Mucosa of descending colon (tissue), 3 donors: ENCODE measurements at regions not wholly inside any gene's neighbourhood (a gene's known extent, or its start where the extent isn't known, plus 50 kb on each side); places are given as distances from the start of the nearest gene placed in this dataset.

ENCODE experiments used
- ATAC-seq: fragments of 200-7000 bp; cut with Tn5 transposase; one replicate; pipeline ENCODE4 v1.9.1; 2020; ENCODE audit warnings: mild to moderate bottlenecking, moderate library complexity
- DNase-seq, 3 donors: peaks; one replicate each; pipeline ENCODE4 v3.0.0-alpha.2; 2020
- H3K36me3 ChIP-seq: fragments of 200-600 bp; one replicate; pipeline ENCODE4 v1.8.0; 2021; ENCODE audit warnings: low read depth, mild to moderate bottlenecking
- H3K4me1 ChIP-seq: fragments of 200-600 bp; one replicate; pipeline ENCODE4 v1.8.0; 2021; ENCODE audit warnings: low read depth, mild to moderate bottlenecking
- H3K4me3 ChIP-seq: fragments of 200-600 bp; one replicate; pipeline ENCODE4 v1.8.0; 2021; ENCODE audit warnings: mild to moderate bottlenecking
- H3K9me3 ChIP-seq: fragments of 200-600 bp; one replicate; pipeline ENCODE4 v1.8.0; 2021; ENCODE audit warnings: mild to moderate bottlenecking
- intact Hi-C, 2 donors: fragments of 100-400 bp; cut with DNase I in 1 of 2; cut with micrococcal nuclease in 1 of 2; formaldehyde crosslinking; loops; one replicate each; pipeline versions ENCODE4 v1.11.0 to v1.11.1; 2022; cut with DNase I, micrococcal nuclease
- TF ChIP-seq, protein P1 (sequence below): fragments of 200-600 bp; IDR thresholded peaks from one replicate; pipeline ENCODE4 v1.8.0; 2022; ENCODE audit warnings: antibody characterized with exemption, mild to moderate bottlenecking
- donor health status: DM: no; HTN: no; CAD: no; lungs with moderate emphysema.
- donor health status: DM: no; HTN: no; CAD: no.
- donor health status: DM: no; HTN: yes; CAD: no.

DNA sequence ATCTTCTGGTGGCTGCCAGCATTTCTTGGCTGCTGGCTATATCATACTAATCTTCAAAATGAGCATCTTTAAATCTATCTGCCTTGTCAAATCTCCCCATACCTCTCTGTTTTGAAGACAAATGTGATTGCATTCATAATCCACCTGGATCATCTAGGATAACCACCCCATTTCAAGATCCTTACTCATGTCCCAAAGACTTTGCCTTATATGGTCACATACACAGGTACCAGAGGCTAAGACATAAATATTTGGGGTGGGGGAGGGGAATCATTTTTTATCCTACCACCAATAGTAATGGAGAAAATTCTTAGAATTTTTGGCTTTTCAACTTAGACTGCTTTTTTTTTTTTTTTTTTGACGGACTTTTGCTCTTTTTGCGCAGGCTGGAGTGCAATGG is 970.8 kb downstream of the PLOD2 start:
- TF ChIP-seq, protein P1, sequence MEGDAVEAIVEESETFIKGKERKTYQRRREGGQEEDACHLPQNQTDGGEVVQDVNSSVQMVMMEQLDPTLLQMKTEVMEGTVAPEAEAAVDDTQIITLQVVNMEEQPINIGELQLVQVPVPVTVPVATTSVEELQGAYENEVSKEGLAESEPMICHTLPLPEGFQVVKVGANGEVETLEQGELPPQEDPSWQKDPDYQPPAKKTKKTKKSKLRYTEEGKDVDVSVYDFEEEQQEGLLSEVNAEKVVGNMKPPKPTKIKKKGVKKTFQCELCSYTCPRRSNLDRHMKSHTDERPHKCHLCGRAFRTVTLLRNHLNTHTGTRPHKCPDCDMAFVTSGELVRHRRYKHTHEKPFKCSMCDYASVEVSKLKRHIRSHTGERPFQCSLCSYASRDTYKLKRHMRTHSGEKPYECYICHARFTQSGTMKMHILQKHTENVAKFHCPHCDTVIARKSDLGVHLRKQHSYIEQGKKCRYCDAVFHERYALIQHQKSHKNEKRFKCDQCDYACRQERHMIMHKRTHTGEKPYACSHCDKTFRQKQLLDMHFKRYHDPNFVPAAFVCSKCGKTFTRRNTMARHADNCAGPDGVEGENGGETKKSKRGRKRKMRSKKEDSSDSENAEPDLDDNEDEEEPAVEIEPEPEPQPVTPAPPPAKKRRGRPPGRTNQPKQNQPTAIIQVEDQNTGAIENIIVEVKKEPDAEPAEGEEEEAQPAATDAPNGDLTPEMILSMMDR: no peak
- intact Hi-C loops: no loop called here

DNA sequence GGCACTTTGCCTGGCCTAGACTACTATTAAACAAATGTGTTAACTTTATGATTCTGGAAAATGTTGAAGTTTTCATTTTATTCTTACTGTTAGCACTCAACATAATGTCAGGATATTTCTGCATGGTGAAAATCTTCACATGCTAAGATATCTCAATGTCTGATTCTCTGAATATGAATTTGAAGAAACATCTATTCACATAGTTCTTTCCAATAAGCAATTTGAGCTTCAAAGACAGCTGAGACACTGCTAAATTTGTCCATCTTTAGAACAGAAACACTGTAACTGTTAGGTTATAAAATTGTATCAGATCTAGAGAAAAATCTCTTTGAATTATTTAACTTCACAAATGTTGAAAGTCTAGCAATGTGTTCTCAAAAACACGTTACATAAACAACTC is 970.2 kb downstream of the PLOD2 start:
- no peak for ATAC-seq

More for the DNA sequence above, 970.8 kb downstream of the PLOD2 start:
- no peak overlapping the region for H3K4me3 ChIP-seq
- H3K4me1 ChIP-seq: no peaks in the 10 kb centered on the region
- no peaks in the 10 kb centered on the region for H3K36me3 ChIP-seq
- ATAC-seq (no peak), DNase-seq (no peak)
- no peaks in the 10 kb centered on the region for H3K9me3 ChIP-seq

DNA sequence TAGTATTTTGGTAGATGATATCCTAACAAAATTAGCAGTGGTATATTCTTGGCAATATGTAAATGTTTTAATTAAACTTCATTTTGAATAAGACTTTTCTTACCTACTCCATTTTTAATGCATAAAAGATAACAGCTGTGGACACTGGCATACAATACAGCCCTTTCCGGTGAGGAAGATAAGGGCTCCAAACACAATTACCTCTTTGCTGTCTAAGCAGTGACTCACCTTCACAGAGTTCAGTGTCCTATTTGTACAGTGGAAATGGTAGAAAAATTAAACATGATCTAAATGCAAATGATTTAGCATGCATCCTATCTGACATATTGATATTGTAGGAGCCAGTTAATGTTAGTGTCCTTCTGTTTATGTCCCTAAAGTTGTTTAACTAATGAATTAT is 969.4 kb downstream of the PLOD2 start:
- TF ChIP-seq, protein P1: no peak
- no peak overlapping the region for H3K4me3 ChIP-seq
- H3K4me1 ChIP-seq: no peaks in the 10 kb centered on the region
- intact Hi-C loops: no loop called here
- ATAC-seq: no peak
- H3K9me3 ChIP-seq: peaks cover 2% of the 10 kb centered on the region
- DNase-seq: no peak
- H3K36me3 ChIP-seq: no peaks in the 10 kb centered on the region

More for the DNA sequence above, 970.2 kb downstream of the PLOD2 start:
- intact Hi-C loops: no loop called here
- no peak overlapping the region for H3K4me3 ChIP-seq
- DNase-seq: no peak
- H3K9me3 ChIP-seq: peaks cover 1% of the 10 kb centered on the region
- TF ChIP-seq, protein P1: no peak
- H3K4me1 ChIP-seq: no peaks in the 10 kb centered on the region
- no peaks in the 10 kb centered on the region for H3K36me3 ChIP-seq

DNA sequence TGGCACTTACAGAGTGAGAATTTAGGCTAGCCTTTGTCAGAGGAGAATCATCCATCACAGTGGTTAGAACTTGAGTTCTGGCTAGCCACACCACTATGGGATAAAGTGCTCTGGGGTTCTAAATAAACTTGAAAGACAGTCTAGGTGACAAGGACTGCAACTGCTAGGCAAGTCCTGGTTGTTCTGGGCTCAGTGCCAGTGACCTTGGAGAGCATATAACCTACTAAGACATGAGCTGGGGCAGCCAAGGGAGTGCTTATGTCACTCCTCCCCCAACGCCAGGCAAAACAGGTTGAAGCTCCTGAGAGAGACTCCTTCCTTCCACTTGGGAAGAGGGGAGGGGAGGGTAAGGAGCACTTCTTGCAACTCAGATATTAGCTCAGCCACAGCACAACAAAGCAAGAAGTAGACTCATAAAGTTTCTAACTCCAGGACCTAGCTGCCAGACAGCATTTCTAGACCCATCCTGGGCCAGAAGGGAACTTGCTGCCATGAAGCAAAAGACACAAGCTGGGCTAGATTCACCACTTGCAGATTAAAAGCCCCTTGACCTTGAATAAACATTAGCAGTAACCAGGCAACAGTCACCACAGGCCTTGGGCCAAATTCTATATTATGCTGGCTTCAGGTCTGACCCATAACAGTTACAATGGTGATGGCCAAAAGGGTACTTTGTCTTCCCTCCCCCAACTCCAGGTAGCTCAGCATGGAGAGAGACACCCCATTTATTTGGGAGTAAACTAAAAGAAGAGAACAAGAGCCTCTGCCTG is 963.7 kb downstream of the PLOD2 start:
- DNase-seq: no peak
- Histone ChIP-seq H3K9me3 (peaks cover 2% of the 10 kb centered on the region), H3K4me3 (no peak overlapping the region), H3K36me3 (no peaks in the 10 kb centered on the region), H3K4me1 (no peaks in the 10 kb centered on the region)
- no peak for ATAC-seq
- TF ChIP-seq, protein P1: no peak
- intact Hi-C loops: no loop called here

DNA sequence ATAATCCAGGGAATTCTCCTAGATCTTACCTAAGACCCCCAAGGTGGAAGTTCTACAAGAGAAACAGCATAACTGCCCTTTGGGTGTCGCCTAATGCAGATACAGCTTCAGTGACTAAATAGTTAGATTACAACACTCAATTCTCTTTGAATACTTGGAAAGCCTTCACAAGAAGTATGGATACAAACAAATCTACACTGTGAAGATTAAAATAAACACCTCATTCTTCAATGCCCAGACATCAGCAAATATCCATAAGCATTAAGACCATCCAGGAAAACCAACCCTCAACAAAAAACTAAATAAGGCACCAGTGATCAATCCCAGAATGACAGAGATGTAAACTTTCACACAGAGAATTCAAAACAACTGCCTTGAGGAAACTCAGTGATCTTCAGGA is 963.2 kb downstream of the PLOD2 start:
- ATAC-seq (no peak), DNase-seq (no peak)
- TF ChIP-seq, protein P1: no peak
- Histone ChIP-seq H3K36me3 (no peaks in the 10 kb centered on the region), H3K4me1 (no peaks in the 10 kb centered on the region), H3K9me3 (peaks cover 2% of the 10 kb centered on the region), H3K4me3 (no peak overlapping the region)
- intact Hi-C loops: no loop called here
